ENCODE measurements at regions not wholly inside any gene's neighbourhood (a gene's known extent, or its start where the extent isn't known, plus 50 kb on each side); places are given as distances from the start of the nearest gene placed in this dataset.

GRCh38 chr10:3510741-3511140, 274.3 kb downstream of the KLF6 start:
- DNase-seq: no peak

GRCh38 chr10:3509355-3509754, 275.7 kb downstream of the KLF6 start:
- no peak for DNase-seq

- DNase-seq: no peak
These were observed 281.7 kb downstream of the KLF6 start for GRCh38 chr10:3503299-3503698.

GRCh38 chr10:3502673-3503072, 282.3 kb downstream of the KLF6 start:
- DNase-seq: no peak

GRCh38 chr10:3500408-3500856, 284.6 kb downstream of the KLF6 start:
- DNase-seq: no peak

- DNase-seq: no peak
These were observed 285.9 kb downstream of the KLF6 start for GRCh38 chr10:3499120-3499519.

GRCh38 chr10:3497581-3497980, 287.4 kb downstream of the KLF6 start:
- DNase-seq: no peak

- no peak for DNase-seq
These were observed 288.9 kb downstream of the KLF6 start for GRCh38 chr10:3496138-3496537.

GRCh38 chr10:3495281-3495680, 289.7 kb downstream of the KLF6 start:
- DNase-seq: no peak

GRCh38 chr10:3494838-3495230, 290.2 kb downstream of the KLF6 start:
- no peak for DNase-seq

- DNase-seq: no peak
These were observed 290.7 kb downstream of the KLF6 start for GRCh38 chr10:3494131-3494837.

GRCh38 chr10:3493621-3494020, 291.4 kb downstream of the KLF6 start:
- DNase-seq: no peak

GRCh38 chr10:3491571-3491970, 293.4 kb downstream of the KLF6 start:
- DNase-seq: no peak

GRCh38 chr10:3487228-3487627, 297.8 kb downstream of the KLF6 start:
- no peak for DNase-seq

- peak; percentile 38 for DNase-seq
These were observed 298.5 kb downstream of the KLF6 start for GRCh38 chr10:3486346-3487065.

GRCh38 chr10:3485057-3485686, 299.8 kb downstream of the KLF6 start:
- no peak for DNase-seq

- DNase-seq: no peak
These were observed 300.5 kb downstream of the KLF6 start for GRCh38 chr10:3484306-3485056.

- no peak for DNase-seq
These were observed 302.6 kb downstream of the KLF6 start for GRCh38 chr10:3482200-3482993.

GRCh38 chr10:3481496-3481895, 303.5 kb downstream of the KLF6 start:
- no peak for DNase-seq

- no peak for DNase-seq
These were observed 304.1 kb downstream of the KLF6 start for GRCh38 chr10:3480990-3481315.

GRCh38 chr10:3480281-3480989, 304.6 kb downstream of the KLF6 start:
- DNase-seq: no peak

All from NCI-H1092 (cell line).